ENCODE measurements at regions not wholly inside any gene's neighbourhood (a gene's known extent, or its start where the extent isn't known, plus 50 kb on each side); places are given as distances from the start of the nearest gene placed in this dataset.
A peak's percentile ranks its signal among the peaks of the same experiment; 100 is the strongest.

DNA sequence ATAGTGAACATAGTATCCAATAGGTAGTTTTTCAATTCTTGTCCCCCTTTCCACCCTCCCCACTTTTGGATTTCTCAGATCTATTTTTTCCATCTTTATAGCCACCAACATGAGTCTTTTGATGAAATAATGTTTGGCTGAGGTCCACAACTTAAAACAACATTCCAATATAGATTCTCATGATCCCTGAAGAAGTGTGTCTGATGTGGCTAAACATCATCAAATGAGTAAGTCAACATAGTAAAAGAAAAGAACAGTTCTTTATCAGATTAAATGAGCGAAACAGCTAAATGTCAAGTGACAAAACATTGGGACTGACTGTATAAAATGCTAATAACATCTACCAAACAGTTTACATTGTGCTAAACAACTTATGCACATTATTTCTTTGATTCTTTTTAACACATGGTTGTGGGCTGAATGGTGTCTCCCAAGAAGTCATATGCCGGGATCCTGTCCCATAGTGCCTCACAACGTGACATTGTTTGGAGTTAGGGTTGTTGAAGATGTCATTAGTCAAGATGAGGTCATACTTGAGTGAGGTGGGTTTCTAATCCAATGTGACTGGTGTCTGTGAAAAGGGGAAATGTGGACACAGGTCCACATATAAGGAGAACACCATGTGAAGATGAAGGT is 453.6 kb downstream of the LTN1 start:
- no peak for DNase-seq

DNA sequence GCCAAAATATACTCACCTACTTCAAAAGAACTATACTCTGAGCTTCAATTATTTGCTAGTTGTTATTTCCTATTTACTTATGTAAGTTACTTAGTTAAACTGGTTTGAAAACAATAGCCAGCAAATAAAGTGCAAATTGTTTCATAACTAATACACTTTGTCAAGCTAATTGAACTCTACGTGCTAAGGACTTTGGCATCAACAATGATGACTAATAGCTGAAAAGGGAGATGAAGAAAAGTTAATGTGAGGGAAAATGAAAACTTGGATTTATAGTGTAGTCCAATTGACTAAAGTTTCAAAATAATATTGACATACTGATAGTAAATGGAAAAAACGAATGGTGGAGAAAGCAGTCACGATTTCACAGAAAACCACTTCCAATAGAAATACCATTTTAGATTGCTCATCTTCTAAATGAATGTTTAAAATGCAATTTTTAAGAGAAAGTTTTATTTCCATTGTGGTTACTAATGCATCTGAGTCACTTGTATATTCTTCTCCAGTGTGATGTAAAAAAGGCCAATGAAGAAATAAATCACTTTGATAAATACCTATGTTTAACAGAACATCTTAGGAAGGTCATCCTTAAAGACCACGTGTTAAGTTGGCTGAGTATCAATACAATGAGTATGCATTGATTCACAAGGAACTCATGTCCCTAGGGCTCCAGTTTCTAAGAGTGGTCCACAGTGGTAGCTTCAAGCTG is 455.2 kb downstream of the LTN1 start:
- no peak for DNase-seq

DNA sequence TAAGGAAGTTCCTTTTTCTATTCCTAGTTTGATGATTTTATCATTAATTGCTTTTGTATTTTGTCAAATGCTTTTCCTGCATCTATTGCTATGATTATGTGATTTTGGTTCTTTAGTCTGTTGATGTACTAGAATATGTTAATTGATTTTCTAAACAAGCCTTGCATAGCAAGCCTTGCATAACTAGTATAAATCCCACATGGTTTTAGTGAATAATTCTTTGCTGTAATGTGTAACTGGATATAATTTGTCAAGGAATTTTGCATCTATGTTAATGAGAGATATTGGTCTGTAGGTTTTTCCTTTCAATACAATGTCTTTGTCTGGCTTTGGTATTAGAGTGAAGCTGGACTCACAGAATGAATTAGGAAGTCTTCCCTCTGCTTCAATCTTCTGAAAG is 460.2 kb downstream of the LTN1 start:
- no peak for DNase-seq

DNA sequence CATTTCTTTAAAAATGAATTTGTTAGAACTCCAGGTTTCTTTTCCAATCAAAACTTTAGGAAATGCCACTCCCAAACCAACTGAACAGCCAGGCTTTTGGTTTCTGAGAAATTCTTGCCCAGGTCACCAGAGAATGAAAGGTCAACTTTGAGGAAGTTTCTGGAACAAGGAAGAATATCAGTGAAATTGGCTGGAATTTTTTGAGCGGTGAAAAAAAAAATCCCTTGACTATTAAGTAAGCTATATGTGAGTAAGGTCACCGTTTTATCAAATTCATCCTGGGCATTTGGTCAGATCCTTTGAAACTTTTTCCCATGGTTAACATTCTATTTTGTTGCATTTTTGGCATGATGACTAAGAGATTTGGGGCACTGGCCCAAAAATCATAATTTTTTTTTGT is 469.3 kb downstream of the LTN1 start:
- DNase-seq = no peak

DNA sequence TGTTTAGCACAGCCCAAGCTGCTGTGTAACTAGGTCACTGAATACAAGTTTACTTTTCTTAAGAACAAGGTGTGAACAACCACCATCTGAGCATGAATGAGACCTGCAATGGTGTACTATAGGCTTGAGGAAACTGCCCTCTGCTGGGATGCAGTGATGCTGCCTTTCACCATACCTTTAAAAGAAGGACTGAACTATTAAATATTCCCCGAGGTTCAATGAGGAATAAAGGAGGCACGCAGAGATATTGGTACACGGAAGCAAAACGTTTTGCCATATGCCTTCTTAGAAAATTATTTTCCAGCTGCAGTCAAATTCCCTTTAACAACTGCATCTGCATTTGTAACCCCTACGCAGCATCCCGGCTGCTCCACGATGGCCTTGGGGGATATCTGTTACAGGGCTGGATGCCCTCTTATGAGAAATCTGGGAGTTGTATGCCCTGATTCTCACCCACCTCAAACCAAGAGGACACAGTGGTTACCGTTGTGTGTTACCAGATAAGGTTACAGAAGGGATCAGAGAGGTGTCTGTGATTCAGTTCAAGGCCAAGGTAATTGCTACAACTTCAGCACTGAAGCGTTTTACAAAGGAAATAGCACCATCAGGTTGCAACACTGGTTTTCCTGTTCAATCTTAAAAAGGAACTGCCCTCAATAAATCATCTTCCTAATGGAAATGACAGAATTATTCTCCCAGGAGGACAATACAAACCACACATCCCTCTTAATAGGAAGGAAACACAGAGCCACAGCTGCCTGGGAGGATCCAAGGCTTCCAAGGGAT is 470.5 kb downstream of the LTN1 start:
- peak in 5 of 58 donors; percentile 1 to 17 (median 2) for DNase-seq

DNA sequence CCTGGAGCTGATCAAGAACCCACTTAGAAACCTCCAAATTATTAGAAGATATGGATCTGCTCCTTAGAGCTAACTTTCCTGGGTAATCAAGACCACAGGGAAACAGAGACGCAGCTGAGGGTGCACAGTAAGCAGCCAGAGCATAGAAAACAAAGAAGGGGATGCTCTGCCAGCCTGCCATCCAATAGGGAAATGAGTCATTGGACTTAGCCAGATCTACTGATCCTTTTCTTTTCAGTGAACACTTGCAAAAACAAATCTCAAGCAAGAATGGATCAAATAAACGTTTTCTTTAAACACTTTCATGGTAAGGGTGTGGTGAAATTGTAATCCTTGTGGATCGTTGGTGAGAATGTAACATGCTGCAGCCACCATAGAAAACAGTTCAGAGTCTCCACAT is 474.0 kb downstream of the LTN1 start:
- no peak for DNase-seq

DNA sequence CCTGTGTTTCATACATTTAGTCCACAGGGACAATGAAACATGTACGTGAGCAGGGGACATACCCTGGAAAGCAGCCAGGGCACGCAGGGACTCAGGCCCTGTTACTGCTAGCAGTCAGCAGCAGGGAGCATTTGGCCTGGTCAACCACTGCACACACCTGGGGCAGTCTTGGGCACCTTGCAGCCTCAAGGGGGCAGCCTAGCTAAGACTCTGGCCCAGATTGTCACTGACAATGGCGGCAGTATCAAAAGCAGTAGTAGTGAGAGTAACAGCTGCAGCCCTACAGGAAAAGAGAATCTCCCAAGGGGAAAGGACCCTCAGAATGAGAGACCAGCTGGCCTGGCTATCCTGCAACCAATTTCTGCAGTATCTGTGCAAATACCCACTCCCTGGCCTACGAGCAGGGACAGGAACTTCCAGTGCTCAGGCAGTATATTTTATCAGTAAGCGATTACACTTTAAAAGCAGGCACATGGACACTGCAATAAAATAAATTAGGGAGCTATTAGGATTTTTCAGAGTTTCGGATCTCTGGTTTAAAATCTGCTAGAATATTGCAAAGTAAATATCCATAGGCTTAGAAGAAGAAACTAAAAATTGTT is 475.6 kb downstream of the LTN1 start:
- DNase-seq = peak in 38 of 58 donors; percentile 1 to 54 (median 11)

DNA sequence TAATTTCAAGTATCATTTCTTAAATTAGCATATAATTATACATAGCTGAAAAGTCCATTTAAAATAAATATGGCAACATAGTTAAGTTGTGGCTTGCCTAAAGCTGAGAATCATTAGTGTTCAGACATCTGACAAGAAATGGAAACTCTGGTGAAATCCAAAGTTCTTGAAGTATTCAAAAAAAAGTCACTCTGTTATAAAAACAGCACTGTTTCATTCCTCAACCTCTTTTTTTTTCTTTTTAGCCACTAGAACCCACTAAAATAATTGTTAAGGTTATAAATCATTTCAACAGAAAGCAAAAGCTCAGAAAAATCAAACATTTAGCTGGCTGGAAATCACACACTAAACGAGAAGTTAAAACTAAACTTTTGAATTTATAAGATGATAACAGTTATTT is 476.7 kb downstream of the LTN1 start:
- no peak for DNase-seq

DNA sequence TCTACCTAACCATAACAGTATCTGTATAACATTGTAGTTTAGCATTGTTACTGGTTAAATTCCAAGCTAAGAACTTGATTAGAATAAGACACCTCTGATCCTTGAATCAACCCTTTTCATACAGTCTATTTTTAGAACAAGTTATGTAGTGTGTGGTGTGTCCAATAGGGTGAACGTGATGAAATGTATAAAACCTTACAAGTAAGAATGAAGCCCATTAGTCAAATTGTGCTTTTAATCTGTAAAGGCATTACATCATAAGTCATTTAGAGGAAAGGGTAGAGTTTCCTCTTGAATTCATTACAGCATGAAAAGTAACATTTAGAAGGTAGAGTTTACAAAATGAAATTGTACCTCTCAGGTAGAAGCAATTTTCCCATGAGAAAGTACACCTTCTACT is 479.2 kb downstream of the LTN1 start:
- DNase-seq = no peak

DNA sequence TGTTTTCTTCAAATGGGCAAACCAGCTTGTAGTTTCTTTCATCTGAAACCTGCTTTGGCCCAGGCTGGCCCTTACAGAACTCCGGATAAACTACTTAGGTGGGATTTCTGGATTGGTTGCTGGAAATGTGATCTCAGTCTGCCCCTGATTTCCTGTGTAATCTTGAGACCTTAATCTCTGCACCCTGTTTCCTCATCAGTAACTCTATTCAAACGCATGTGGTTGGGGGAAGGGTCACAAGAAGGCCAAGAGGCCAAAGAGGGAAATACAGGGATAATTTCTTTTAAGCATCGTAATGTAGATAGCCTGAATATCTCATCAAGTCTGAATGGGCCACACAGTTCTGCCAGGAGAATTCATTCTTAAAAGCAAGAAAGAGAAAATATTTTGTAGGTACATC is 483.6 kb downstream of the LTN1 start:
- no peak for DNase-seq

DNA sequence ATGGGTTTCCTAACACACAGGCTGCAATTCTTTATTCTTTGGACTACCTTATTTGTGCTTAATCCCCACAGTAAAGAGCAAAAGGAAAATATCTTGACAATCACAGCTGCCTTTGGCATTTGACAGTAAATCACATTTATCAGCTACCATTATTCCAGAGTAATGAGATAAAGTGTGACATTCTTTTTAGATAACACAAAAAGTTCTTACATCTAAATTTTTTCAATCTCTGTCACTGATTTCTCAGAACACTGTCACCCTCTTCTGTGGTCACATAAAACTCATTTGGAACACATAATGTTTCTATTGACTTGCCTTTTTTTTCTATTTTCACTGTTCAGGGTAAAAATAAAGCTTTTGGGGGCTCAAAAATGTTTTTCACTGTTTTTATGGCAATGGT is 484.6 kb downstream of the LTN1 start:
- DNase-seq = no peak

DNA sequence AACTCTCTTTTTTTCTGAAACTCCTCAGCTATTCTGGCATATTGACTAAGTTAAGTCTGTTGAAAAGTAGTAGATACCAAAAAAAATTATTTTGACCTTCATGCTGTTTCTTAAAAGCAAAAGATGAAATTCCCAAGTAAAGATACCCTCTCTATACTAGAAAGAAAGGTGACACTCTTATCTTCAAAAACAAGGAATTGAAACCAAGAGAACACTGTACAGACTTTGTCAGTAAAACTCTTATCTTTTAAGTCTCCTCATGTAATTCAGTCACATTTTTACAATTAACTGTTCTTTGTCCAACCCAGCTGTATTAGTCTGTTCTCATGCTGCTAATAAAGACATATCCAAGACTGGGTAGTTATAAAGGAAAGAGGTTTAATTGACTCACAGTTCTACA is 496.2 kb downstream of the LTN1 start:
- no peak for DNase-seq

DNA sequence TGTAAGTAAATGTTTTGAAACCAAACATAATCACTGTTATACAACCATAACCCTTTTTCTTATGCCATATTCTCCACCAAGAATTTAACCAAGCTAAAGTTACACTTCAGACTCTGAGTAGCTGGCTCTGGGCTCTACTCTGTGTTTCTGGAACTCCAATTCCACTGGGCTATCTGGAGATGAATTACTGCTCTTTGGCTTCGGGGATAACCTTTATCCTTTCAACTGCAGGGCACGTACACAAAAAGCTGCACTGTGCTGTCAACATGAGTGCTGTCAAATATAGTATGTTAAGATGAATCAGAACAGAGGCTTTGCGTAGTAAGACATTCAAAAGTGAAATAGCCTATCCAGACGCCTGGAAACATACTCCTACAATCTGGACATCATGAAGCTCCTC is 500.6 kb downstream of the LTN1 start:
- DNase-seq = no peak

DNA sequence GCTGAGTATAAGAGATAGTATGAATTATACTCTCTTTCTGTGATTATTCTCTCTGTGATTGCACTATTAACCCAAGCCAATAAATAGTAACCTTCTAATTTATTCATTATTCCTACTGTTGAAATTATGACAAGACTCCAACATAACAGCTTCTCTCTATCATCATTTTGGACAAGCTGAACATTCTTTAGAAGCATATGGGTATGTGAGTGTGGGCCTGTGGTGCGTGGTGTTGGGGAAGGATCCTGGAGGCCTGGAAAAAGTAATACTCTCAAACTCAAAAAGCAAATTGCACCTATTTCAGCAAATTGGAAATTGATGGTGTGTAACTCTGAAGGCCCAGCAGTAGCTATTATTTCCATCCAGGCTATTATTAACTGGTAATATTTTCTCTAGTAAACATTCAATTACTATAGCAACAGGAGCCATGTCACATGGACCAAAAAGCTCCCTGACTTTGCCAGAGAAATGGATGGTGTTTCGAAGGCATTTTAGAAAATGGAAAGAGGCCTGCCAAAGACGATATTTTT is 502.8 kb downstream of the LTN1 start:
- DNase-seq = peak in 2 of 58 donors; percentile 2 to 5

DNA sequence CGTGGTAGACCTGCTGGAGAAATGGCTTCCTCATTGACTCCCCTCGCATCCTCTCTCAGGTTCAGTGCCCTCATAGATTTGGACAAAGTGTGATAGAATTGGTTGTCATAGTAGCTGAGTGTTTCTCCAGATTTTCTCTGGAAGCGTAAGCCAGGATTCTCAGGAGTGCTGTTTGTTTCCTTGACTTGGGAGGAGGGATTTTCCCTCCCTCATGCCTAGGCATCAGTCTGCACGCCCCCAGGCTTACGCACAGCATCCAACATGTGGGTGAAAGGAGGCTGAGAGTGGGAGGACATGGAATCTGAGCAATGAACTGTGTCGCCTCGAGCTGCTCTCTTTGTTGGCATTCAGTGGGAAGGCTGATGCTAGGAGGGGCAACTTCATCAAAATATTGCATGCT is 503.5 kb downstream of the LTN1 start:
- peak in 13 of 58 donors; percentile 0 to 22 (median 12) for DNase-seq

DNA sequence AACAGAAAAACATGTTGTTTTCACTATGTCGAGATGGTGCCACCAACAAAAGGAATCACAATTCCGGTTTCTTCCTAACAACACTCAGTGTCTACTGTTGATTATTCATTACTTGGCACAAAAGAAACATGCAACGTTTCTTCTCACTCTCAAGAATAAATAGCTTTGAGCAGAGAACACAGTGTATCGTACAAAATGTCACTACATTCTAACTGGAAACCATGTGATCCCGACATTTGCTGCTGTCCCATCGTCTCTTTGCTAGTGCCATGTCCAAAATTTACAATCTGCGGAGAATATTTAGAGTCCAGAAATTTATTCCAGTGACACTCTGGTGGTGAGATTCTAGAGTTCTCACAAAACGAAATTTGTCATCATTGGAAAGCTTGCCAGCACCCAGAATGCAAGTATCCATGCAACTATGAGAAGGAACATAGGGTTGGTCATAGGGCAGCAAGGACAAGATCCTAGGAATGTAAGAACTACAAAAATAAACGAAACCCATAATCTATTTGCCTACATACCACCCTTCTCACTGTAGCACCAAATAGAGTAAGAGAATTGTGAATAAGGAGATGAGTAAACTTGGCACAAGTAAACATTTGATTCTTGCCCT is 505.1 kb downstream of the LTN1 start:
- no peak for DNase-seq

DNA sequence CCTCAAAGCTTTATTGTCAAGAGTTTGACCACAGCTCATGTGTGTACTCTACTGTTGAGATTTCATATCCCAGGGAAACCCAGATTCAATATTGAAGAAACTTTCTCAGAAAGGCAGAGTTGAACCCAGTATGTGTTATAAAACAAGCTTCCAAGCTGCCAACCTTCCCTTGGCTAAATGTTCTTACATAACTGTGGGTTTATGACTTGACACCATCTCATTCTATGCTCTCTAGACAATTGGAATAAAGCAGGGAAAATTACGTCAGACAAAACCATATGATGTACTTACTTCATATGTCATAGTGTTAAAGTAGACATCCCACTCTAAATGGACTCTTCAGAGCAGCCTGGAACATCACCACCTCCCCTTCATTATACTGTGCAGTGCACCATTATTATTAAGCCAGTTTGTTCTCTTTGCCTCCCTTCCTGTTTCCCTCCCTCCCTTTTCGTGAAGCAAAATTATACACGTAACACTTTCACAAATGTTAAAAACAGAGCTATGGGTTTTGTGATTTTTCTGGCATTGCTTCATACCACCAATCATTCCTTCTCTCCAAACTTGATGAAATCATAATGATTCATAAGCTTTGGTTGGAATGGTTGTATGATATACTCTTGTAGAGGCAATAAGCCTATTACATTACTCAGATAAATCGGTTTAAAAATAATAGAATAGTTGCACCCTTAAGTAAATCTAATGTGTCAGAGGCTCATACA is 507.2 kb downstream of the LTN1 start:
- DNase-seq = no peak

DNA sequence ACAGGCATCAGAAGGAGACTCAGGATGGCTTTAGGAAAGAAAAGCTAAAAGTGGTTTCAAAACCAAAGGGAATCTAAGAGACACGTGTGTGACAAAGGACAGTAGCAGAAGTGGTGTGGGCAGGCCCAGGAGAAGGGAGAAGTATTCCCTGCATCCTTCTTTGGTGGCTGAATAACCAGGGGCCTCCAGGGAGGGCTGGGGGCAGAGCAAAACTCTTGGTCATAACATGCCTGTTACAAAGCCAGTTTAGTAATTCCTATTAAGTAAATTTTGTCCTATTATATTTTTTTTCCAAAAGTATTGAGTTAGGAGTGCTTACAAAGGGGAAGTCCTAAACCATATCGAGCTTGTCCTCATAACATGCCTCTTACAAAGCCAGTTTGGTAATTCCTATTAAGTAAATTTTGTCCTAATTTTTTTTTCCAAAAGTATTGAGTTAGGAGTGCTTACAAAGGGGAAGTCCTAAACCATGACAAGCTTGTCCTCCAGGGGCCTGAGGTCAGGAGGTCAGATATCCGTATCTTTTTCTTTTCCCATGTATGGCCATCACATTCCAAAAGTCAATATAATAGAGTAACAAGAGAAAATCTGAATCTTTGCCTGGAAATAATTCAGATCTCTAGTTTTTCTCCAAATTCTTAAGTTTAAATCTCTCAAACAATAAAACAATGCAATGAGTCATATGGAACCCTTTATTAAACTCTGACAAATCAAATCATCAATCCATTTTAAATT is 509.2 kb downstream of the LTN1 start:
- no peak for DNase-seq

DNA sequence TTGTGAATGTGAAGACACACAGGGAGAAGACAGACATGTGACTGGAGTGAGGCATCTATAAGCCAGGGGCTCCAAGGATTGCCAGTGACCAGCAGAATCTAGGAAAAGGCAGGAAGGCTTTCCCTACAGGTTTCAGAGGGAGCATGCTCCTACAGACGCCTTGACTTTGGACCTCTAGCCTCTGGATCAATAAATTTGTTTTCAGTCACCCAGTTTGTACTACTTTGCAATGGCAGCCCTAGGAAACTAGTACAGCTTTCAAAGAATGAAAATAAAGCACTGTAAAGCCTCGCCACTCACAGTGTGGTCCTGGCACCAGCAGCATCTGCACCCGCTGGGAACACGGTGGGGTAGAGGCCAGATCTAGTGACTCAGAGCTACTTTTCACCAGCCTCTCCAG is 510.0 kb downstream of the LTN1 start:
- DNase-seq = no peak

DNA sequence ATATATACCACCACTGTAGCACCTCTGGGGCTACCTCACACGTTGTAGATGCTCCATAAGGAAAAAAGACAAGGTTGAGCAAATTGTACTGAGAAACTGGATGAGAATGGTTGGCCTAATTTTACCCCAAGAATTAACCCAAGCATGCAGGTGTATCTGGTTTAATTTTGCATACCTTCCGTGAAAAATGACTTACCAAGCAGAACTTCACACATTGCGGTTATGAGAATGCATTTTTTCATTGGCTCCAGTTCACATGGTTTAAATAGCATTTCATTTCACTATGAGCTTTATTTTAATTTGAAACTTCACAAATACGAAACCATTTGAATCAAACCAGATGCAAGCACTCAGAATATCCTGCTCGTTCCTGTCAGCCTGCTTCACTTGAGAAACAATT is 512.2 kb downstream of the LTN1 start:
- no peak for DNase-seq
